HG03354 (cell line): ENCODE measurements at regions not wholly inside any gene's neighbourhood (a gene's known extent, or its start where the extent isn't known, plus 50 kb on each side); places are given as distances from the start of the nearest gene placed in this dataset.
"Not testable (repeated sequence)": the region's sequence is repeated elsewhere in the genome, so short reads cannot be mapped to it uniquely, and the experiment has no call there.

Experiments used
- ATAC-seq: cut with Tn5 transposase; IDR thresholded peaks from one replicate; pipeline ENCODE4 v1.9.1; 2021; ENCODE audit warnings: mild to moderate bottlenecking; ENCODE audit not compliant: unreplicated experiment, poor library complexity, severe bottlenecking

DNA sequence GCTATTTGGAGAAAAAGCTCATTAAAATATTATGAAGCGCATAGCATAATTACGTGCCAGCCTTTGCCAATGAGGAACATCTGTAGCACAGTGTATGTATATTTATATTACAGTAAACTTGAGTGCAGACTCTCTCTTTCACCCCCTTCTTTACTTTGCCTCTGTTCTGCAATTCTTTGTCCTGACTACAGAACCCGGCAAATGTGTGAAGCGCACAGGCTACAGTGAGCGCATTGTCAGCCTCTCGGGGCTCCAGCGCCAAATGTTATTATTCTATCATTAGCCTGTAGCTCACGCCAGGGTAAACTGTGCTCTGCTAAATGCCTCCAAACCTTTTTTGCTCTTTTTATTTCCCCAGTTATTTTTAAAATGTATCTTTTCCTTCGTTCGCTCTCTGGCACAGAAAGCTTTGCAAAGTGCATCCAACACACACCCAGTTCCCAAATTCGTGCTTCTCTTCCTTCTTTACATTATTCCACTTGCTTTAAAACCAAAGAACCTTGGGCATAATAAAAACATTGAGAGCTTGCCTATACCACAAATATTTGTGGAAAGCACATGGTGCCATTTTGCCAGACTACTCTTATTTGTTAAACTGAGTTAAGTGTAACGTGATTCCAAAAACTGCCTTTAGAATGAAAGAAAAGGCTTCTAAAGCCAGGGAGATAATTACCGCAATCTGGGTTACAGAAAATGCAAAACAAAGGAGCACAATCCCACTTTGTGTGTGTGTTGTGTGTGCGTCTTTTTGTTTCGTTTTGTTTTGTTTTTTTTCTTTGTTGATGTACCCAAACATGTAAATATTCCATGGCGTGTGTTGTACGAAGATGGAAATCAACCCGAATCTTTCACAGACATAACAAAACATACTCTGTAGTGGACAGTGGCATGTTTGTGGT lies 164.1 kb upstream of the MPDZ start:
- ATAC-seq, result no peak

DNA sequence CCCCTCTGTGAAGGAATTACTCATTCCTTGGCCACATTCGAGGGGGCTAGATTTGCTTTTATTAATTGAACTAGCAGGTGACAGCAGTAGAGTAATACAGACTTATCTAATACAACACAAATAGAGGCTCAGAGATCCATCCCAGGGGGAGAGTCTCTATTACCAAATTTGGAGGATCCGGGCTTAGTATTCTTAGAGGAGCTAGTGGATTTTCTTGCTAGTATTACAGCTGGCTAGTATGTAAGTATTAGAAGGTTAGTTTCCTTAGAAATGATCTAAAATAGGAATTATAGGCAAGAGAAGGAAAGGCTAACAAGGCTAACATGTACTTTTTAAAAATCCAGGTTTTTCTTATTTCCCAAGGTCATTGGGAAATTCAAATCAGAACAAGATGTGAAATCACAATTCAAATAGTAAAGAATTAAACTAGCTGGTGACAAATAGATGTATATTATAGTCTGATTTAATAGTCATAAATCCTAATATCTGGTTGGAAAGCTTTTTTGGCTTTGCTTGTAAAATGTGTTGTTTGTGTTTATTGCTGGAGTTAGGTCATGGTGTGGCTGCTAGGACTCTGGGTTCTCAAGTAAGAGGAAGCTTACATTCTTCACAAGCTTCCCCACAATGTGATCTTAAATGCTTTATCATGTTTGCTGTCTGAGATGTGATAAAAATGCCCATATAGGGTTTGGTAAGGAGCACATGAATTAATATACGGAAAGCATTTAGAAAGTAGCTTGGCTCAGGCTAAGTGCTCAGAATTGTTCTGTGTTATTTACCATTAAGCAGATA lies 160.4 kb upstream of the MPDZ start:
- ATAC-seq, result no peak

DNA sequence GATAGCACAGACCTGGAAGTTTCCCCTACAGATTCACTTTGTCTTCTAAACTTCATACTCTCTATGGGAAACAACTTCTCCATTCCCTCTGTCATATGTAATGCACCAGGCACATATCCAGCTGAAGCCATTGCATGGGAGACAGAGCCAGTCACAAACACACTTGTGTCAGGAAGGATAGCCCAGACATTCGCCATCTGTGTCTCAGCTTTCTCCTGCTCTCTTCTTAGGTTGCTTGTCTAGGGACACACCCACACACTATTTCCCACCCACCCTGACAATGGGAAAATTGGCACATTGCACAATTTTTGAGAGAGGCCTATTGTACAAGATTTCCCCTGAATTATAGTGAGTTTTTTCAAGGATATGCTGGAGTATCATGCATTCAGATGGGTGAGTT lies 158.4 kb upstream of the MPDZ start:
- no peak for ATAC-seq

GRCh38 chr9:13436591-13436990 lies 157.1 kb upstream of the MPDZ start:
- no peak for ATAC-seq

DNA sequence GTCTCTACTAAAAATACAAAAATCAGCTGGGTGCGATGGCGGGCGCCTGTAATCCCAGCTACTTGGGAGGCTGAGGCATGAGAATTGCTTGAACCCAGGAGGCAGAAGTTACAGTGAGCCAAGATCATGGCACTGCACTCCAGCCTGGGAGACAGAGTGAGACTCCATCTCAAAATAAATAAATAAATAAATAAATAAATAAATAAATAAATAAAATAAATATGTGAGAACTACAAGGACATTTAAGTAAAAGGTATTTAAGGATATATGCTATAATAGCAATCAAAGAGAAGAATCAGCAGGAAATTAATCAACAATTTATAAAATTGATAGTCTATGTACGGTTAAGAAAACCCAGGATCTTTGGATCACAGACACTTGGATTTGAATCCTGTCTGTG lies 154.0 kb upstream of the MPDZ start:
- not testable (repeated sequence) for ATAC-seq

- ATAC-seq, result no peak
Measured at GRCh38 chr9:13432904-13433303, 153.4 kb upstream of the MPDZ start.

GRCh38 chr9:13431692-13432091 lies 152.2 kb upstream of the MPDZ start:
- ATAC-seq, result no peak

GRCh38 chr9:13431222-13431536 lies 151.7 kb upstream of the MPDZ start:
- ATAC-seq, result no peak

GRCh38 chr9:13430368-13431221 lies 151.1 kb upstream of the MPDZ start:
- no peak for ATAC-seq

- no peak for ATAC-seq
Measured at GRCh38 chr9:13429301-13430190, 150.1 kb upstream of the MPDZ start.

GRCh38 chr9:13428766-13429165 lies 149.3 kb upstream of the MPDZ start:
- no peak for ATAC-seq

- no peak for ATAC-seq
Measured at GRCh38 chr9:13427587-13427986, 148.1 kb upstream of the MPDZ start.

DNA sequence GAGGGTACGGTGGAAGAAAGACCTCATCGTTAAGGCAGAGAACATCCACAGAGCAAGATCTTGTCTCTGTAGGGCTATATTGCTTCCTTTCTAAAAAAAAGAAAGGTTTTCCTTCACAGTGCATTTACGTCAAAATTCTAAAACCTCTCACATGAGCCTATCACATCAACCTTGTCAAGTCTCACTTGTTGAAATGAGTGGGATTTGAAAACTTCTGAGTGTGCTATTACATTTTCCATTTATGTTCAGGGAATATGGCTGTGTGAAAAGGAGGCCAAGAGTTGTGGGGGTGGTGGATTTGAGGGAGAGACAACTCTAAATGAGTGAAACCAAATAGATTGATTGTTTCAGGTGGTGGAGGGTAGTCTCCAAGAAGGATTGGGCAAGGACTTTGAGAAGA lies 147.1 kb upstream of the MPDZ start:
- ATAC-seq, result no peak

DNA sequence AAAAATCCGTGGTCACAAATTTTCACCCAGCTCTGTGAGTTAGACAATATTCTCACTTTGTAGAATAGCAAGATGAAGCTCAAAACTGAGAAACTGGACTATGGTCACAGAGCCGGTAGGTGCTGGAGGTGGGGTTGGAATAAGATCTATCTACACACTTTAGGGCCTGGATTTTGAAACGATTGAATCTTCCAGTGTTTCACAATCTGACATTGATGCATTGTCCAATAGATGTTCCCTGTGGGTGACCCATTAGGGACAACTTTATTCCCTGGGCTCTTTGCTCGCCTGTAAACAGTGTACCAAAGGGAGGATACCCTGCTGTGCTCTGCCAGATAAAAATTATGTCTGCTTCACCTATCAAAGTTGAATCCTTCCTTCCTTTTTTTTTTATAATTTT lies 145.4 kb upstream of the MPDZ start:
- ATAC-seq, result no peak

DNA sequence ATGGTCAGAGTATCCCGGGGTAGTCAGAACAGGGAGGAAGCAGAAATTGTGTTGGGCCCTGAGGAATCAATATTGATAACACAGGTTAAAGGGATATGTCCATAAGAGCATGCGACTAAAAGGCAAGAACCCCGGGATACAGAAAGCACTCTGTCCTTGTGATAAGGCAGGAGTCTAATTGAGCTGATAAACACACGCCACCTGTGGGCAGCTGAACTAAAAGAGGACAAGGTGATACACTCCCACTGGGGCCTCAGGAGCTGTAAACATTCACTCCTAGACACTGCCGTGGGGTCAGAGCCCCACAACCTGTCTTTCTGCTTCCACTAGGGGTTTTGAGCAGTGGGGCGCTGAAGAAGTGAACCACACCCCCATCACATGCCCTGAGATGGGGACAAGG lies 144.7 kb upstream of the MPDZ start:
- ATAC-seq, result no peak

- no peak for ATAC-seq
Measured at GRCh38 chr9:13414349-13414748, 134.9 kb upstream of the MPDZ start.

GRCh38 chr9:13412331-13412730 lies 132.8 kb upstream of the MPDZ start:
- ATAC-seq, result no peak

DNA sequence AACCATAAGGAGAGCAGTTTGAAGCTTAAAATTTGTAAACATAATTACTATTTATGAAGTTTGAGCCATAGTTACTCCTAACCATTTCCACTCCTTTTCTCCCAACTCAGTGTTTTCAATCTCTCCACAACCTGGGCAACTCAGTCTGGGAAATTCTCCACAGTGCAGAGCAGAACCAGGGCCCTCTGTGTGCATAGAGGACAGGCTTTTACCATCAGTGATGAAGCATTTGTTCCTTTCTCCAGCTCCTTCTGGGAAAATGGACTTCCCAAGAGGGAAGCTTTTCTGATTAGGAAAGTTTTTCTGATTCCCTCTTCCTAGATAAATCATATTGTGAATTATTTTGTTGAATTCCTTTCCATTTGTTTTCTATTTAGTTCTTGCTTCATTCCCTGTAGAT lies 132.3 kb upstream of the MPDZ start:
- ATAC-seq, result no peak

- no peak for ATAC-seq
Measured at GRCh38 chr9:13410566-13411031, 131.1 kb upstream of the MPDZ start.
